H1 (cell line): ENCODE measurements at regions not wholly inside any gene's neighbourhood (a gene's known extent, or its start where the extent isn't known, plus 50 kb on each side); places are given as distances from the start of the nearest gene placed in this dataset.
A peak's percentile ranks its signal among the peaks of the same experiment; 100 is the strongest.

Experiments used
- CTCF ChIA-PET: fragments of 300-600 bp; sonication (Branson Sonifier 250); formaldehyde crosslinking; loops from one replicate; lab custom pipeline; 2021; ENCODE audit not compliant: partially characterized antibody; lab: Charles Lee
- POLR2A ChIA-PET: fragments of 300-600 bp; sonication (Branson Sonifier 250); formaldehyde crosslinking; loops from one replicate; lab custom pipeline; 2021; ENCODE audit warnings: inconsistent platforms; ENCODE audit not compliant: partially characterized antibody; lab: Charles Lee
- DNase-seq, 2 experiments: peaks; one replicate each; pipeline versions ENCODE4 v3.0.0 to v3.0.0-alpha.2; 2010 to 2022; ENCODE audit warnings: low spot score in 2 of 2, low read depth in 1 of 2, mixed read lengths in 1 of 2
- FAIRE-seq: peaks from 2 replicates; lab custom pipeline; 2011; peaks lifted over from hg19 to GRCh38; lab: Jason Lieb, UNC
- H2AFZ ChIP-seq: 2 replicates; pipeline ENCODE4 v1.8.1; 2012; ENCODE audit warnings: low read length, inconsistent platforms
- H2AK5ac ChIP-seq: 2 replicates; pipeline ENCODE4 v1.6.1; 2013; ENCODE audit warnings: low read depth, low read length
- H2BK120ac ChIP-seq: replicated peaks from 2 replicates; pipeline ENCODE3; 2013; ENCODE audit warnings: low read depth, low read length, inconsistent platforms
- H2BK12ac ChIP-seq: 2 replicates; pipeline ENCODE4 v1.6.1; 2013; ENCODE audit warnings: low read depth, low read length
- H2BK15ac ChIP-seq: 2 replicates; pipeline ENCODE4 v1.6.1; 2013; ENCODE audit warnings: low read length
- H2BK20ac ChIP-seq: 2 replicates; pipeline ENCODE4 v1.6.1; 2013; ENCODE audit warnings: low read length
- H2BK5ac ChIP-seq: 2 replicates; pipeline ENCODE4 v1.6.1; 2013; ENCODE audit warnings: low read depth, low read length
- H3K14ac ChIP-seq: 2 replicates; pipeline ENCODE4 v1.6.1; 2013; ENCODE audit warnings: inconsistent platforms; ENCODE audit not compliant: insufficient read length
- H3K18ac ChIP-seq: 2 replicates; pipeline ENCODE4 v1.6.1; 2013; ENCODE audit warnings: low read length; ENCODE audit errors: extremely low read depth
- H3K23ac ChIP-seq: 2 replicates; pipeline ENCODE4 v1.6.1; 2013; ENCODE audit warnings: inconsistent platforms; ENCODE audit not compliant: insufficient read length
- H3K23me2 ChIP-seq: 2 replicates; pipeline ENCODE4 v1.6.1; 2013; ENCODE audit warnings: low read depth, low read length
- H3K27ac ChIP-seq: 2 replicates; pipeline ENCODE4 v1.6.1; 2011; ENCODE audit warnings: low read depth, low read length, inconsistent platforms
- H3K27me3 ChIP-seq, 4 experiments: replicated peaks in 1 of 4; 1 replicate in 1 of 4; 2 replicates in 3 of 4; pipeline versions ENCODE4 v1.6.1 to v1.8.1; 2011 to 2013; ENCODE audit warnings: low read length in 3 of 4, mild to moderate bottlenecking in 3 of 4, inconsistent platforms in 2 of 4, mixed read lengths in 2 of 4, moderate library complexity in 1 of 4; ENCODE audit not compliant: control insufficient read depth in 3 of 4, insufficient read depth in 3 of 4; ENCODE audit errors: extremely low read depth in 1 of 4
- H3K36me3 ChIP-seq, 4 experiments: 2 replicates each; pipeline versions ENCODE4 v1.6.1 to v1.8.1; 2011 to 2013; ENCODE audit warnings: mild to moderate bottlenecking in 4 of 4, low read length in 3 of 4, moderate library complexity in 2 of 4, control low read depth in 1 of 4, inconsistent platforms in 1 of 4; ENCODE audit not compliant: insufficient read depth in 4 of 4, control insufficient read depth in 2 of 4
- H3K4ac ChIP-seq: replicated peaks from 2 replicates; pipeline ENCODE3; 2013; ENCODE audit warnings: low read length, low read depth, mixed read lengths, inconsistent platforms; ENCODE audit not compliant: insufficient read length
- H3K4me1 ChIP-seq, 4 experiments: replicated peaks in 1 of 4; 1 replicate in 1 of 4; 2 replicates in 3 of 4; pipeline versions ENCODE4 v1.6.1 to v1.8.1; 2011 to 2013; ENCODE audit warnings: low read length in 3 of 4, inconsistent platforms in 2 of 4, mixed read lengths in 1 of 4; ENCODE audit not compliant: insufficient read depth in 4 of 4, control insufficient read depth in 3 of 4
- H3K4me2 ChIP-seq, 2 experiments: 2 replicates each; pipeline versions ENCODE4 v1.6.1 to v1.8.1; 2011 to 2013; ENCODE audit warnings: low read depth in 2 of 2, low read length in 2 of 2, control low read depth in 1 of 2, inconsistent platforms in 1 of 2, mild to moderate bottlenecking in 1 of 2; ENCODE audit not compliant: insufficient read depth in 1 of 2
- H3K4me3 ChIP-seq, 4 experiments: fragments of 200-600, 300-600 bp in 1 of 4; sonication (generic), shearing (Covaris generic), sonication (Bioruptor Twin) in 1 of 4; 2 replicates each; pipeline versions ENCODE4 v1.5.1 to v1.8.1; 2011 to 2016; ENCODE audit warnings: low read length in 4 of 4, low read depth in 3 of 4, control low read depth in 2 of 4, inconsistent platforms in 2 of 4, mild to moderate bottlenecking in 2 of 4, mixed read lengths in 1 of 4, moderate library complexity in 1 of 4; ENCODE audit not compliant: insufficient read depth in 2 of 4; ENCODE audit errors: extremely low read depth in 1 of 4
- H3K56ac ChIP-seq: replicated peaks from 2 replicates; pipeline ENCODE3; 2013; ENCODE audit warnings: low read depth, mild to moderate bottlenecking, mixed read lengths, low read length, inconsistent platforms; ENCODE audit not compliant: insufficient read length
- H3K79me1 ChIP-seq: 2 replicates; pipeline ENCODE4 v1.6.1; 2013; ENCODE audit warnings: low read depth, low read length, control low read depth
- H3K79me2 ChIP-seq, 2 experiments: 2 replicates each; pipeline versions ENCODE4 v1.6.1 to v1.8.1; 2012 to 2013; ENCODE audit warnings: low read length in 2 of 2, mild to moderate bottlenecking in 2 of 2, inconsistent platforms in 1 of 2; ENCODE audit not compliant: insufficient read depth in 2 of 2, control insufficient read depth in 1 of 2
- H3K9ac ChIP-seq, 4 experiments: replicated peaks in 1 of 4; 1 replicate in 1 of 4; 2 replicates in 3 of 4; pipeline versions ENCODE4 v1.6.1 to v1.8.1; 2011 to 2013; ENCODE audit warnings: low read depth in 3 of 4, low read length in 3 of 4, control low read depth in 2 of 4, mild to moderate bottlenecking in 2 of 4, moderate library complexity in 2 of 4, inconsistent platforms in 1 of 4; ENCODE audit errors: extremely low read depth in 1 of 4
- H3K9me3 ChIP-seq, 2 experiments: 2 replicates each; pipeline versions ENCODE4 v1.6.1 to v1.8.1; 2012 to 2013; ENCODE audit warnings: mild to moderate bottlenecking in 2 of 2, moderate library complexity in 2 of 2, control low read depth in 1 of 2, inconsistent platforms in 1 of 2, low read depth in 1 of 2, low read length in 1 of 2, mixed read lengths in 1 of 2; ENCODE audit not compliant: insufficient read depth in 2 of 2
- H4K20me1 ChIP-seq, 2 experiments: replicated peaks in 1 of 2; 2 replicates each; pipeline versions ENCODE3 to v1.8.1; 2011 to 2013; ENCODE audit warnings: inconsistent platforms in 2 of 2, low read length in 2 of 2, mild to moderate bottlenecking in 1 of 2; ENCODE audit not compliant: insufficient read depth in 2 of 2, control insufficient read depth in 1 of 2
- H4K5ac ChIP-seq: 2 replicates; pipeline ENCODE4 v1.6.1; 2013; ENCODE audit warnings: low read length, low read depth, mixed read lengths, inconsistent platforms; ENCODE audit not compliant: insufficient read length
- H4K8ac ChIP-seq: 2 replicates; pipeline ENCODE4 v1.8.0; 2013; ENCODE audit warnings: mild to moderate bottlenecking, moderate library complexity, low read length, inconsistent platforms; ENCODE audit not compliant: insufficient read depth; ENCODE audit errors: extremely low read depth
- H4K91ac ChIP-seq: replicated peaks from 2 replicates; pipeline ENCODE3; 2013; ENCODE audit warnings: low read length, mixed read lengths, inconsistent platforms; ENCODE audit not compliant: insufficient read length
- ASH2L ChIP-seq: fragments of 200-600, 300-600 bp; sonication (generic); IDR thresholded peaks from one replicate; pipeline ENCODE4 v1.7.1; 2017; ENCODE audit warnings: low read length
- BRCA1 ChIP-seq: IDR thresholded peaks from 2 replicates; pipeline ENCODE4 v1.6.1; 2012; ENCODE audit warnings: low read depth, low read length, improper control_type of control experiment
- CHD2 ChIP-seq: IDR thresholded peaks from 2 replicates; pipeline ENCODE4 v1.6.1; 2012; ENCODE audit warnings: low read length, improper control_type of control experiment
- CTBP2 ChIP-seq: IDR thresholded peaks from 2 replicates; pipeline ENCODE4 v1.7.0; 2011; ENCODE audit warnings: borderline replicate concordance, mild to moderate bottlenecking, moderate library complexity, mixed read lengths, low read length; ENCODE audit not compliant: insufficient read depth, insufficient read length
- EP300 ChIP-seq, 2 experiments: IDR thresholded peaks; 1 replicate in 1 of 2; 2 replicates in 1 of 2; pipeline ENCODE4 v1.6.1; 2011 to 2012; ENCODE audit warnings: low read depth in 2 of 2, low read length in 2 of 2, mild to moderate bottlenecking in 2 of 2, borderline replicate concordance in 1 of 2, inconsistent platforms in 1 of 2, moderate library complexity in 1 of 2
- KDM5A ChIP-seq: fragments of 200-600 bp; IDR thresholded peaks from 2 replicates; pipeline ENCODE4 v1.7.1; 2012; ENCODE audit warnings: mild to moderate bottlenecking, low read length, inconsistent platforms, mixed read lengths
- MAFK ChIP-seq: IDR thresholded peaks from 2 replicates; pipeline ENCODE4 v1.6.1; 2012; ENCODE audit warnings: low read depth, mild to moderate bottlenecking, improper control_type of control experiment, low read length
- RFX5 ChIP-seq: IDR thresholded peaks from 2 replicates; pipeline ENCODE4 v1.6.1; 2011; ENCODE audit warnings: low read depth, low read length, improper control_type of control experiment, borderline replicate concordance
- SIN3A ChIP-seq, 2 experiments: IDR thresholded peaks in 1 of 2; conservative IDR thresholded peaks in 1 of 2; 2 replicates each; pipeline ENCODE4 v1.6.1; 2011 to 2012; ENCODE audit warnings: low read length in 2 of 2, improper control_type of control experiment in 1 of 2, low read depth in 1 of 2, mild to moderate bottlenecking in 1 of 2
- SIX5 ChIP-seq: IDR thresholded peaks from 2 replicates; pipeline ENCODE4 v1.6.1; 2011; ENCODE audit warnings: mild to moderate bottlenecking, low read depth, low read length
- TAF1 ChIP-seq: IDR thresholded peaks from 2 replicates; pipeline ENCODE4 v1.6.1; 2011; ENCODE audit warnings: mild to moderate bottlenecking, low read depth, low read length
- WGBS, 2 experiments: shearing (Covaris generic) in 1 of 2; methylation state at CpG; one replicate each; pipeline versions ENCODE4 v1.1.6 to v1.1.7; 2013 to 2015; ENCODE audit warnings: low lambda C conversion rate in 2 of 2, mixed read lengths in 2 of 2, inconsistent platforms in 1 of 2, low coverage in 1 of 2, missing lambda C conversion rate in 1 of 2; ENCODE audit not compliant: insufficient replicate concordance in 2 of 2, insufficient coverage in 1 of 2, insufficient read length in 1 of 2; ENCODE audit errors: extremely low coverage in 1 of 2, missing lambda C conversion rate in 1 of 2; 5-methylcytosine and 5-hydroxymethylcytosine counted together

- H2BK15ac ChIP-seq: no peak overlapping the region
- no peak overlapping the region for H3K27ac ChIP-seq
- H2BK5ac ChIP-seq: no peak overlapping the region
- no peak for FAIRE-seq
- H2BK12ac ChIP-seq: no peak overlapping the region; the same call in 1 of the 2 replicates
- no peak overlapping the region for H4K91ac ChIP-seq
- H3K9ac ChIP-seq: no peak overlapping the region; a peak in 1 of 7 replicates
- 98% methylated on average over 12 of the region's 12 CpGs; no CpG with 5 or more reads in 1 of the 2 experiments for WGBS, 2 experiments
- H3K4me3 ChIP-seq: no peak overlapping the region
- no peaks in the 10 kb centered on the region for H3K9me3 ChIP-seq
- ChIA-PET CTCF (no interaction called here), POLR2A (no interaction called here)
- H3K56ac ChIP-seq: no peak overlapping the region
- H2BK120ac ChIP-seq: no peak overlapping the region
- peak overlapping the region; percentile 51; the same call in 1 of the 2 replicates for H2AFZ ChIP-seq
- no peak overlapping the region for H3K4me2 ChIP-seq
- no peak overlapping the region for H4K5ac ChIP-seq
- no peaks in the 10 kb centered on the region for H3K27me3 ChIP-seq
- no peaks in the 10 kb centered on the region for H3K79me1 ChIP-seq
- no peak overlapping the region for H2BK20ac ChIP-seq
- H4K8ac ChIP-seq: no peak overlapping the region
- H3K18ac ChIP-seq: no peak overlapping the region
- no peaks in the 10 kb centered on the region for H4K20me1 ChIP-seq
- TF ChIP-seq EP300 (IDR thresholded peaks at IDR 0.05; ENCODE audit: borderline replicate concordance in 1 of 2, low read depth in 2 of 2, low read length in 2 of 2) (no peak), CTBP2 (no peak), BRCA1 (no peak), CHD2 (no peak), ASH2L (no peak), SIN3A (conservative IDR thresholded peaks at IDR 0.05 in 1 of 2, IDR thresholded peaks at IDR 0.05 in 1 of 2; ENCODE audit: low read depth in 1 of 2, low read length in 2 of 2) (no peak), RFX5 (no peak), MAFK (no peak), SIX5 (no peak), KDM5A (no peak), TAF1 (no peak)
- no peak for DNase-seq
- no peaks in the 10 kb centered on the region for H3K36me3 ChIP-seq
- no peaks in the 10 kb centered on the region for H3K79me2 ChIP-seq
- H3K23ac ChIP-seq: no peak overlapping the region
- peaks cover 0 to 5% (median 0%) of the 10 kb centered on the region in 4 experiments; a peak in 2 of 7 replicates for H3K4me1 ChIP-seq
- no peak overlapping the region for H2AK5ac ChIP-seq
- no peak overlapping the region for H3K14ac ChIP-seq
- no peaks in the 10 kb centered on the region for H3K23me2 ChIP-seq
- H3K4ac ChIP-seq: no peak overlapping the region
Observed at GRCh38 chr18:75801178-75801577, 373.7 kb upstream of the SMIM21 start.
